ENCODE measurements at regions not wholly inside any gene's neighbourhood (a gene's known extent, or its start where the extent isn't known, plus 50 kb on each side); places are given as distances from the start of the nearest gene placed in this dataset.
A peak's percentile ranks its signal among the peaks of the same experiment; 100 is the strongest.

DNA sequence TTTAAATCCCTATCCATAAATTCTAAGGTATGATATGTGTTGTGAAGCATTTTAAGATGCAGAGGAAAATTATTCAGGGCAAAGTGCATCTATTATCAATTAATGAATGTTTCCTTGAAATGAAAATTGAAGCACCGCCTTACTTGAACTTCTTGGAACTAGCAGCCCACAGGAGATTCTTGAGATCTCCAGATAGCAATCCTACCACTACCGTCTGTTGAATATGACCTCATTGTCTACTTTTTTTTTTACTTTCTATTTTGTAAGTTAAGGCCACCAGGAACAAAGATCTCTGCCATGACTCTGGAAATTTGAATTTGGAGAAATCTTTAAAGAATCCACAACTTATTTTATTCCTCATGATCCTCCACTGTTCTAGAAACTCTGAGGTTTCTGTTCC, 808.7 kb downstream of the KCNA4 start:
- DNase-seq (ENCODE audit: low spot score) = no peak
- no peaks in the 10 kb centered on the region for H3K36me3 Mint-ChIP-seq (ENCODE audit: low read depth)
- TF ChIP-seq, protein P1, sequence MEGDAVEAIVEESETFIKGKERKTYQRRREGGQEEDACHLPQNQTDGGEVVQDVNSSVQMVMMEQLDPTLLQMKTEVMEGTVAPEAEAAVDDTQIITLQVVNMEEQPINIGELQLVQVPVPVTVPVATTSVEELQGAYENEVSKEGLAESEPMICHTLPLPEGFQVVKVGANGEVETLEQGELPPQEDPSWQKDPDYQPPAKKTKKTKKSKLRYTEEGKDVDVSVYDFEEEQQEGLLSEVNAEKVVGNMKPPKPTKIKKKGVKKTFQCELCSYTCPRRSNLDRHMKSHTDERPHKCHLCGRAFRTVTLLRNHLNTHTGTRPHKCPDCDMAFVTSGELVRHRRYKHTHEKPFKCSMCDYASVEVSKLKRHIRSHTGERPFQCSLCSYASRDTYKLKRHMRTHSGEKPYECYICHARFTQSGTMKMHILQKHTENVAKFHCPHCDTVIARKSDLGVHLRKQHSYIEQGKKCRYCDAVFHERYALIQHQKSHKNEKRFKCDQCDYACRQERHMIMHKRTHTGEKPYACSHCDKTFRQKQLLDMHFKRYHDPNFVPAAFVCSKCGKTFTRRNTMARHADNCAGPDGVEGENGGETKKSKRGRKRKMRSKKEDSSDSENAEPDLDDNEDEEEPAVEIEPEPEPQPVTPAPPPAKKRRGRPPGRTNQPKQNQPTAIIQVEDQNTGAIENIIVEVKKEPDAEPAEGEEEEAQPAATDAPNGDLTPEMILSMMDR (IDR thresholded peaks at IDR 0.05) = no peak
- no peak overlapping the region for H3K4me3 Mint-ChIP-seq (ENCODE audit: unreplicated experiment)
- peaks cover 7% of the 10 kb centered on the region for H3K4me1 Mint-ChIP-seq (ENCODE audit: low read depth)
- H3K9me3 Mint-ChIP-seq (ENCODE audit: low read depth) = no peaks in the 10 kb centered on the region
- H3K27ac Mint-ChIP-seq (ENCODE audit: unreplicated experiment) = no peak overlapping the region
- peaks cover 15% of the 10 kb centered on the region for H3K27me3 Mint-ChIP-seq (ENCODE audit: low read depth)

DNA sequence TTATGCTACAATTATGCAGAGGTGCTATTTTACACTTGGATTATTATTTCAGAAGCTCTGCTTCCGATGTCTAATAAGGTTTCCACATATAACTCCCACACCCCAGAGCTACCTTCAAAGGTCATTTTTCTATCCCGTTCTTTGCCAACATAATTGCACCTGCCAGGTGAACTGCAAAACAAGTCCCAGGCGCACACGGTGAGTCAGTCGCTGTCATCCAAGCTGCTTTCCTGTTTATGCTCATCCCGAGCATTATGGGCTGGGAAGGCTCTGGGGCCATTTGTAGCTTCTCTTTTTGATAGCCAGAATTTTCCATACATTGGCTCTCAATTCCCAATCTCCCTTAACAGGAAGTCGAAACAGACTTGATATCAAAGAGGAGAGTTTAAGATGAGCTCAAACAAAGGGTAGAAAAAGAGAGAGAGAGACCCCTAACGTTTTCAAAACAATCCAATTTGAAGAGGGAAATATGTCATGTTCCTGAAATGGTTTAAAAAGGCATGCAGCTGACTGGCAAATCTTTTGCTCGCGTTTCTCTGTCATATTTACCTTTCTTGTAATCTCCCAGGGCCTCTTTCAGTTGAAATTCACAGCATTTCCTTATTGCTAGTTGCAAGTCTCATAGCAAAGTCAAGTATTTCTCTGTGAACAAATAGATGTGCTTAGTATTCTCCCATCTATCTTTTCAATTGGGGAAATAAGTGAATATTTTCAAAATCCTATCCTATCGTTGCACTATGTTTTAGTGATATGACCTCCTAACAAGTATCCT, 815.9 kb downstream of the KCNA4 start:
- Mint-ChIP-seq H3K9me3 (ENCODE audit: low read depth) (no peaks in the 10 kb centered on the region), H3K27ac (ENCODE audit: unreplicated experiment) (no peak overlapping the region), H3K36me3 (ENCODE audit: low read depth) (no peaks in the 10 kb centered on the region), H3K4me1 (ENCODE audit: low read depth) (no peaks in the 10 kb centered on the region), H3K27me3 (ENCODE audit: low read depth) (peaks cover 24% of the 10 kb centered on the region), H3K4me3 (ENCODE audit: unreplicated experiment) (no peak overlapping the region)
- TF ChIP-seq, protein P1 (IDR thresholded peaks at IDR 0.05) = no peak
- no peak for DNase-seq (ENCODE audit: low spot score)

DNA sequence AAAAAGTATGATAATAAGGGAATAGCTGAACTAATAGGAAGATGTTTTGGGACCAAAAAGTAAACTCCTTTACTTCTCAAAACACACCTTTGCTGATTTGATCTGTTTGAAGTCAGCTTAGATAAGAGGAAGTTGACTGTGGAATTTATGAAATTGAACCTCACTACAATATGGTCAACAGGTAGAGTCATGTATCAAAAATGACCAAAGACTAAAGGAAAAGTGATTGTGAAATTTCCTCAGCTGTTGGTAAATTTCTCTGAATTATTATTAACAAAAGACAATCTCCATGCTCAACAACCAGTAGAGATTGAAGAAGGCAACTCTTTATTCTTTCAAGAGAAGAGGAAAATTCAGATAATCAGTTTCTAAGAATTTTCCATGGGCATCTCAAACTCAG, 826.5 kb downstream of the KCNA4 start:
- Mint-ChIP-seq H3K36me3 (ENCODE audit: low read depth) (peaks cover 2% of the 10 kb centered on the region), H3K27me3 (ENCODE audit: low read depth) (peaks cover 8% of the 10 kb centered on the region), H3K27ac (ENCODE audit: unreplicated experiment) (no peak overlapping the region), H3K4me1 (ENCODE audit: low read depth) (peaks cover 8% of the 10 kb centered on the region), H3K4me3 (ENCODE audit: unreplicated experiment) (no peak overlapping the region), H3K9me3 (ENCODE audit: low read depth) (peaks cover 2% of the 10 kb centered on the region)
- TF ChIP-seq, protein P1 (IDR thresholded peaks at IDR 0.05) = no peak
- no peak for DNase-seq (ENCODE audit: low spot score)

DNA sequence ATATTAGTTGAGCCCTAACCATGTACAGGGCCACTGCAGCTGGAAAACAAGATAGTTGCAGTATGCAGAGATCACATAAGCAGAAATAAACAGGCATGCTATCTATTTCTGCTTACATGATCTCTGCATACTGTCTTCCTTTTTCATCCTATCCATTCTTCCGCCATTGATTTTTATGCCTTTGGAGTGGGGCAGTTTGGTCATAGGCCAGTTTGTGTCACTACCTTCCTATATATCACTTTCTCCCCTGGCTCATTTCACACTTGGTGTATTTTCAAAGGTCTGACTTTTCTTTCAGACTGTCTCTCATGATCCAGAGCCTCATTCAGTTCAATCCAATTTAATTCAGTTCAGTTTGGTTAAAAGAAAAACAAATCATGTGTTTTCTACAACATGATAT, 829.6 kb downstream of the KCNA4 start:
- TF ChIP-seq, protein P1 (IDR thresholded peaks at IDR 0.05) = no peak
- Mint-ChIP-seq H3K4me3 (ENCODE audit: unreplicated experiment) (no peak overlapping the region), H3K4me1 (ENCODE audit: low read depth) (peaks cover 13% of the 10 kb centered on the region), H3K27me3 (ENCODE audit: low read depth) (peaks cover 2% of the 10 kb centered on the region), H3K9me3 (ENCODE audit: low read depth) (no peaks in the 10 kb centered on the region), H3K36me3 (ENCODE audit: low read depth) (peaks cover 2% of the 10 kb centered on the region), H3K27ac (ENCODE audit: unreplicated experiment) (no peak overlapping the region)
- DNase-seq (ENCODE audit: low spot score) = no peak

DNA sequence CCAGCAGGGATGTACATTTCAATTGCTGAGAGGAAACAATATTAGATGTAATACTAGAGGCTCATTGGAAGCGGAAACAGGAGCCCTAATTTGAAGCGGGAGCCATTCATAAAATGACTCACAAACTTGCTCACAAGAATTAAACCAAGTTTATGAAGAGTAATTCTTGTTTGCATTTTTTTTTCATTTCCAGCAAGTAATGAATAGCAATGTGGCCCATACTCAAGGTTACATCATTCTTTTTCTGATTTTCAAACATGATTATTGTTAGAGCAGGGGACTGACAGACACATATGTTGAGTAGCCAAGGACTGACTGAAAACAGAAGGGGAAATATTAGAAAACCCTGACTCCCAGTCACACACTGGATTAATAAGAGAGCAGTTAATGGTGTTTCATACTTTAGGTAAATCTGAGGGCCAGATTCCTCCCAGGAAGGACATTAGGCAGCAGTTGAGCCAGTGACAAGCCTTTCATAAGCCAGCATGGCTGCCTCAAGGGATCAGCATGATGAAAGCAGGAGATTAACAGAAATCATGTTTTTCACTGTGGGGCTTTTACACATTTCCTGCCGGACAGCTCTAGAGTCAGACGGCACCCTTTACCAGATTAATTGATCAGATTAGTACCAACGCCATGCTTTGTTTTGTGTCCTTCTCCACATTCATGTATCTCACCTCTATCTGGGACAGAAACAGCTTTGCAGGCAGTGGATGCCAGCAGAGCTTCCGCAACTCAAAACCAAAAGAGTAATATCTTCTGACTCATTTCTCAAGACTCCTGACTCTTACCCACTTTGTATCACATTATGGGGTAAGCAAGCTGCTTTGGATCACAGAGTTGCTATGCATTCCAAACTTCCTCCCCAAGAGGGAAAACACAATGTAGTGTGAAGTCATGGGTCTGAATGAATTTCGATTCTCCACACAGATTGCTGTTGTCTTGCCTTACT, 831.6 kb downstream of the KCNA4 start:
- Mint-ChIP-seq H3K27me3 (ENCODE audit: low read depth) (no peaks in the 10 kb centered on the region), H3K36me3 (ENCODE audit: low read depth) (no peaks in the 10 kb centered on the region), H3K4me1 (ENCODE audit: low read depth) (peaks cover 13% of the 10 kb centered on the region), H3K27ac (ENCODE audit: unreplicated experiment) (peak overlapping the region; percentile 58), H3K9me3 (ENCODE audit: low read depth) (no peaks in the 10 kb centered on the region), H3K4me3 (ENCODE audit: unreplicated experiment) (no peak overlapping the region)
- no peak for DNase-seq (ENCODE audit: low spot score)
- TF ChIP-seq, protein P1 (IDR thresholded peaks at IDR 0.05) = no peak

All from chondrocyte (in vitro differentiated cells).